Activated CD8-positive, alpha-beta T cell treated with anti-CD3 and anti-CD28 coated beads for 36 hours (primary cell): ENCODE measurements at regions not wholly inside any gene's neighbourhood (a gene's known extent, or its start where the extent isn't known, plus 50 kb on each side); places are given as distances from the start of the nearest gene placed in this dataset.

Experiments
- ATAC-seq: fragments of 200-7000 bp; cut with Tn5 transposase; one replicate; pipeline ENCODE4 v1.10.0; 2021; ENCODE audit warnings: mild to moderate bottlenecking, moderate library complexity
- CTCF ChIA-PET: fragments of 350-600 bp; sonication (Branson Sonifier 250); formaldehyde crosslinking; loops from one replicate; lab custom pipeline; 2021; ENCODE audit warnings: antibody characterized with exemption; lab: Charles Lee
- POLR2A ChIA-PET: fragments of 350-600 bp; sonication (Branson Sonifier 250); formaldehyde crosslinking; loops from one replicate; lab custom pipeline; 2021; ENCODE audit warnings: antibody characterized with exemption; lab: Charles Lee
- DNase-seq: peaks from one replicate; pipeline ENCODE4 v3.0.0-alpha.2; 2020
- H3K27ac Mint-ChIP-seq: one replicate; pipeline ENCODE4 v1.8.0; 2021; ENCODE audit warnings: mild to moderate bottlenecking, mixed read lengths
- H3K27me3 Mint-ChIP-seq: one replicate; pipeline ENCODE4 v1.8.0; 2021; ENCODE audit warnings: mixed read lengths
- H3K36me3 Mint-ChIP-seq: one replicate; pipeline ENCODE4 v1.8.0; 2021; ENCODE audit warnings: low read depth, mixed read lengths
- H3K4me1 Mint-ChIP-seq: one replicate; pipeline ENCODE4 v1.8.0; 2021; ENCODE audit warnings: low read depth, mixed read lengths
- H3K4me3 Mint-ChIP-seq: one replicate; pipeline ENCODE4 v1.8.0; 2021; ENCODE audit warnings: mild to moderate bottlenecking, moderate library complexity, mixed read lengths
- H3K9me3 Mint-ChIP-seq: one replicate; pipeline ENCODE4 v1.8.0; 2021; ENCODE audit warnings: mixed read lengths
- intact Hi-C: fragments of 100-400 bp; cut with micrococcal nuclease; formaldehyde crosslinking; loops from one replicate; pipeline ENCODE4 v1.10.0; 2022
- TF ChIP-seq, protein P1 (sequence below): fragments of 200-600 bp; IDR thresholded peaks from one replicate; pipeline ENCODE4 v1.8.0; 2022; ENCODE audit warnings: antibody characterized with exemption, mild to moderate bottlenecking

GRCh38 chr3:177488740-177489139 is 291.5 kb upstream of the TBL1XR1 start:
- Mint-ChIP-seq H3K27ac (no peak overlapping the region), H3K4me3 (no peak overlapping the region), H3K36me3 (no peaks in the 10 kb centered on the region), H3K4me1 (peaks cover 13% of the 10 kb centered on the region), H3K27me3 (no peaks in the 10 kb centered on the region), H3K9me3 (peaks cover 2% of the 10 kb centered on the region)
- DNase-seq (no peak), ATAC-seq (no peak)
- ChIA-PET POLR2A (no interaction called here), CTCF (interaction anchor here (0.6 kb wide), 1 partner anchor 10 kb away, joined by 3 read pairs; no protein-coding TSS in a partner anchor)
- intact Hi-C loops = no loop called here
- TF ChIP-seq, protein P1, sequence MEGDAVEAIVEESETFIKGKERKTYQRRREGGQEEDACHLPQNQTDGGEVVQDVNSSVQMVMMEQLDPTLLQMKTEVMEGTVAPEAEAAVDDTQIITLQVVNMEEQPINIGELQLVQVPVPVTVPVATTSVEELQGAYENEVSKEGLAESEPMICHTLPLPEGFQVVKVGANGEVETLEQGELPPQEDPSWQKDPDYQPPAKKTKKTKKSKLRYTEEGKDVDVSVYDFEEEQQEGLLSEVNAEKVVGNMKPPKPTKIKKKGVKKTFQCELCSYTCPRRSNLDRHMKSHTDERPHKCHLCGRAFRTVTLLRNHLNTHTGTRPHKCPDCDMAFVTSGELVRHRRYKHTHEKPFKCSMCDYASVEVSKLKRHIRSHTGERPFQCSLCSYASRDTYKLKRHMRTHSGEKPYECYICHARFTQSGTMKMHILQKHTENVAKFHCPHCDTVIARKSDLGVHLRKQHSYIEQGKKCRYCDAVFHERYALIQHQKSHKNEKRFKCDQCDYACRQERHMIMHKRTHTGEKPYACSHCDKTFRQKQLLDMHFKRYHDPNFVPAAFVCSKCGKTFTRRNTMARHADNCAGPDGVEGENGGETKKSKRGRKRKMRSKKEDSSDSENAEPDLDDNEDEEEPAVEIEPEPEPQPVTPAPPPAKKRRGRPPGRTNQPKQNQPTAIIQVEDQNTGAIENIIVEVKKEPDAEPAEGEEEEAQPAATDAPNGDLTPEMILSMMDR = no peak

GRCh38 chr3:177490626-177491025 is 293.3 kb upstream of the TBL1XR1 start:
- intact Hi-C loops = no loop called here
- H3K4me3 Mint-ChIP-seq = no peak overlapping the region
- ATAC-seq (no peak), DNase-seq (no peak)
- H3K27ac Mint-ChIP-seq = no peak overlapping the region
- H3K4me1 Mint-ChIP-seq = peaks cover 13% of the 10 kb centered on the region
- CTCF ChIA-PET = interaction anchor here (1.0 to 1.4 kb wide), 2 partner anchors 9 to 26 kb away, joined by 3 read pairs; no protein-coding TSS in a partner anchor
- TF ChIP-seq, protein P1 = no peak
- no peaks in the 10 kb centered on the region for H3K9me3 Mint-ChIP-seq
- H3K27me3 Mint-ChIP-seq = no peaks in the 10 kb centered on the region
- H3K36me3 Mint-ChIP-seq = no peaks in the 10 kb centered on the region
- POLR2A ChIA-PET = no interaction called here

DNA sequence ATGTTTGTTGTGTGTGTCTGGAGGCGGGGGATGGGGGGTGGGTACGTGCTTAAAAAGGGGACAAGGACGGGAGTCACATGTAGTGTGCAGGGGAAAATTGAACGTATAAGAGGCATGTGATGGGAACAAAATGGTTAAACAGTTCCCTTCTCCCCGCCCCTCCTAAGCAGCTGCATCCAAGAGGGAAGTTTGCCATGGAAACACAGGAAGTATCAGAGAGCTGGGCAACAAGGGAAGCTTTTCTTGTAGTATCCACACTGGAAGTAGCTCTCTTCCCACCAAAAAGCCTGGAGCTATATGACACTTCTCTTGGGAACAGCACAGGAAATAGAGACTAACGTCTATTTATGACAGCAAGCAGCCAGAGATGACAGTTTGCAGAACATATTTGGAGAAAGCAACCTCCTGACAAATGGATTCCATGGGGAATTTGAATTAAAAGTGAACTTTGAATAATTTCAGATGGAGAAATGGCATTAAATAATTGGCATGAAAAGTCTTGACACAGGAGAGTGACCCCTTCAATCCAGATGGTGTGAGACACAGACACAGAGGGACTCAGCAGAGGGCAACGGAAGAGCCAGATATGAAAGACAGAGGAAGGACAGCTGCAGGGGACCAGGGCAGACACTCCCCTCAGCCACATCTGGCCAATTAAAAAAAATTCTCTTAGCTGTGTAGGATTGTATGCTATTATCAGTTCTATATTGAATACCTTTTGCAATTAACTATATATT is 294.2 kb upstream of the TBL1XR1 start:
- CTCF ChIA-PET = interaction anchor here (1.0 to 1.4 kb wide), 2 partner anchors 10 to 25 kb away, joined by 3 read pairs; no protein-coding TSS in a partner anchor
- H3K36me3 Mint-ChIP-seq = no peaks in the 10 kb centered on the region
- TF ChIP-seq, protein P1 = no peak
- ATAC-seq (no peak), DNase-seq (no peak)
- H3K27me3 Mint-ChIP-seq = no peaks in the 10 kb centered on the region
- POLR2A ChIA-PET = no interaction called here
- intact Hi-C loops = no loop called here
- H3K27ac Mint-ChIP-seq = no peak overlapping the region
- H3K4me1 Mint-ChIP-seq = peaks cover 13% of the 10 kb centered on the region
- no peak overlapping the region for H3K4me3 Mint-ChIP-seq
- no peaks in the 10 kb centered on the region for H3K9me3 Mint-ChIP-seq

- DNase-seq (no peak), ATAC-seq (no peak)
- H3K36me3 Mint-ChIP-seq = no peaks in the 10 kb centered on the region
- POLR2A ChIA-PET = no interaction called here
- no peaks in the 10 kb centered on the region for H3K27me3 Mint-ChIP-seq
- H3K27ac Mint-ChIP-seq = no peak overlapping the region
- TF ChIP-seq, protein P1 = no peak
- intact Hi-C loops = no loop called here
- CTCF ChIA-PET = no interaction called here
- no peak overlapping the region for H3K4me3 Mint-ChIP-seq
- H3K9me3 Mint-ChIP-seq = no peaks in the 10 kb centered on the region
- peaks cover 10% of the 10 kb centered on the region for H3K4me1 Mint-ChIP-seq
These were observed 295.8 kb upstream of the TBL1XR1 start for GRCh38 chr3:177493091-177493490.

DNA sequence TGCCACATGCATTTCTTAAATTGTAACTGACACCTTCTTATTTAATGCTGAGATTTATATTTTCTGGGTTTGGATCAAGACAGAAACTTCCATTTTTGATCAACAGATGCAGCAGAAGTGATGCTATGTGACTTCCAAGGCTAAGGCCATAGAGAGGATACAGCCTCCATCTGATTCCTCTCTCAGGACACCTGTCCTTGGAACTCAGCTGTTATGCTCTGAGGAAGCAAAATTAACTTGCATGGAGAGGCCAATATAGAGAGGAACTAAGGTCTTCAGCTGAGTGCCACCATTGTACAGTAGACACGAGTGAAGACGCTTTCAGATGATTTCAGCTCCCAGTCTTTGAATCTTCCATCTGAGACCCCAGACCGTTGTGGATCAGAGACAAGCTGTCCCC is 296.9 kb upstream of the TBL1XR1 start:
- ATAC-seq = no peak
- intact Hi-C loops = no loop called here
- Mint-ChIP-seq H3K27ac (no peak overlapping the region), H3K4me3 (no peak overlapping the region), H3K27me3 (no peaks in the 10 kb centered on the region), H3K9me3 (no peaks in the 10 kb centered on the region), H3K36me3 (no peaks in the 10 kb centered on the region), H3K4me1 (no peaks in the 10 kb centered on the region)
- POLR2A ChIA-PET = interaction anchor here (0.7 kb wide), 1 partner anchor 1189 kb away, joined by 3 read pairs; no protein-coding TSS in a partner anchor
- no peak for DNase-seq
- CTCF ChIA-PET = no interaction called here
- TF ChIP-seq, protein P1 = no peak
